Endothelial cell of umbilical vein (primary cell): ENCODE measurements at regions not wholly inside any gene's neighbourhood (a gene's known extent, or its start where the extent isn't known, plus 50 kb on each side); places are given as distances from the start of the nearest gene placed in this dataset.

Source experiments
- EZH2 ChIP-seq: IDR thresholded peaks from 2 replicates; pipeline ENCODE4 v1.6.1; 2012; ENCODE audit warnings: borderline replicate concordance, low read depth, mild to moderate bottlenecking, moderate library complexity, low read length, inconsistent platforms; ENCODE audit not compliant: severe bottlenecking
- MAX ChIP-seq: IDR thresholded peaks from 2 replicates; pipeline ENCODE4 v1.6.1; 2011; ENCODE audit not compliant: insufficient read depth, insufficient read length
- TF ChIP-seq, protein P1 (sequence below), 2 donors: IDR thresholded peaks; 1 replicate in 1 of 2; 2 replicates in 1 of 2; pipeline ENCODE4 v1.5.1; 2011; ENCODE audit warnings: low read length in 2 of 2, mild to moderate bottlenecking in 2 of 2, moderate library complexity in 2 of 2, control low read depth in 1 of 2, inconsistent platforms in 1 of 2, low read depth in 1 of 2; ENCODE audit not compliant: insufficient read depth in 1 of 2; ENCODE audit errors: extremely low read depth in 1 of 2

GRCh38 chr4:35884714-35885480, 359.4 kb downstream of the ARAP2 start:
- TF ChIP-seq, protein P1, sequence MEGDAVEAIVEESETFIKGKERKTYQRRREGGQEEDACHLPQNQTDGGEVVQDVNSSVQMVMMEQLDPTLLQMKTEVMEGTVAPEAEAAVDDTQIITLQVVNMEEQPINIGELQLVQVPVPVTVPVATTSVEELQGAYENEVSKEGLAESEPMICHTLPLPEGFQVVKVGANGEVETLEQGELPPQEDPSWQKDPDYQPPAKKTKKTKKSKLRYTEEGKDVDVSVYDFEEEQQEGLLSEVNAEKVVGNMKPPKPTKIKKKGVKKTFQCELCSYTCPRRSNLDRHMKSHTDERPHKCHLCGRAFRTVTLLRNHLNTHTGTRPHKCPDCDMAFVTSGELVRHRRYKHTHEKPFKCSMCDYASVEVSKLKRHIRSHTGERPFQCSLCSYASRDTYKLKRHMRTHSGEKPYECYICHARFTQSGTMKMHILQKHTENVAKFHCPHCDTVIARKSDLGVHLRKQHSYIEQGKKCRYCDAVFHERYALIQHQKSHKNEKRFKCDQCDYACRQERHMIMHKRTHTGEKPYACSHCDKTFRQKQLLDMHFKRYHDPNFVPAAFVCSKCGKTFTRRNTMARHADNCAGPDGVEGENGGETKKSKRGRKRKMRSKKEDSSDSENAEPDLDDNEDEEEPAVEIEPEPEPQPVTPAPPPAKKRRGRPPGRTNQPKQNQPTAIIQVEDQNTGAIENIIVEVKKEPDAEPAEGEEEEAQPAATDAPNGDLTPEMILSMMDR (IDR thresholded peaks at IDR 0.05; ENCODE audit: extremely low read depth in 1 of 2, insufficient read depth in 1 of 2, low read depth in 1 of 2, low read length in 2 of 2) = no peak
- TF ChIP-seq EZH2 (no peak), MAX (no peak)
